Fibroblast of upper back skin (primary cell): ENCODE measurements at regions not wholly inside any gene's neighbourhood (a gene's known extent, or its start where the extent isn't known, plus 50 kb on each side); places are given as distances from the start of the nearest gene placed in this dataset.
"Not testable (repeated sequence)": the region's sequence is repeated elsewhere in the genome, so short reads cannot be mapped to it uniquely, and the experiment has no call there.

Source experiments
- DNase-seq: peaks from one replicate; pipeline ENCODE4 v3.0.0-alpha.2; 2013

GRCh38 chr4:72864898-72865297, 204.6 kb downstream of the COX18 start:
- no peak for DNase-seq

- not testable (repeated sequence) for DNase-seq
Measured at GRCh38 chr4:72864277-72864676, 205.2 kb downstream of the COX18 start.

- peak; percentile 6 for DNase-seq
Measured at GRCh38 chr4:72860766-72861165, 208.8 kb downstream of the COX18 start.

- DNase-seq, result peak; percentile 66
Measured at GRCh38 chr4:72858328-72858727, 211.2 kb downstream of the COX18 start.

GRCh38 chr4:72857787-72858186, 211.7 kb downstream of the COX18 start:
- DNase-seq, result no peak

GRCh38 chr4:72857216-72857615, 212.3 kb downstream of the COX18 start:
- no peak for DNase-seq

- no peak for DNase-seq
Measured at GRCh38 chr4:72846280-72847111, 223.0 kb downstream of the COX18 start.

- DNase-seq, result no peak
Measured at GRCh38 chr4:72843466-72843865, 226.1 kb downstream of the COX18 start.

GRCh38 chr4:72842323-72842722, 227.2 kb downstream of the COX18 start:
- peak; percentile 13 for DNase-seq

GRCh38 chr4:72840166-72840565, 229.3 kb downstream of the COX18 start:
- not testable (repeated sequence) for DNase-seq

GRCh38 chr4:72828864-72829263, 240.7 kb downstream of the COX18 start:
- no peak for DNase-seq

- no peak for DNase-seq
Measured at GRCh38 chr4:72827968-72828367, 241.5 kb downstream of the COX18 start.

- no peak for DNase-seq
Measured at GRCh38 chr4:72820107-72820506, 249.4 kb downstream of the COX18 start.

GRCh38 chr4:72817012-72817411, 248.0 kb upstream of the ADAMTS3 start:
- DNase-seq, result peak; percentile 17

GRCh38 chr4:72814241-72814640, 245.2 kb upstream of the ADAMTS3 start:
- no peak for DNase-seq

GRCh38 chr4:72809208-72809607, 240.2 kb upstream of the ADAMTS3 start:
- DNase-seq, result no peak

GRCh38 chr4:72805284-72805683, 236.3 kb upstream of the ADAMTS3 start:
- no peak for DNase-seq

- DNase-seq, result no peak
Measured at GRCh38 chr4:72797486-72797885, 228.5 kb upstream of the ADAMTS3 start.

- no peak for DNase-seq
Measured at GRCh38 chr4:72791054-72791453, 222.0 kb upstream of the ADAMTS3 start.

GRCh38 chr4:72786401-72786990, 217.5 kb upstream of the ADAMTS3 start:
- DNase-seq, result no peak

GRCh38 chr4:72779241-72779640, 210.2 kb upstream of the ADAMTS3 start:
- peak; percentile 62 for DNase-seq

GRCh38 chr4:72777436-72777835, 208.4 kb upstream of the ADAMTS3 start:
- no peak for DNase-seq

- peak; percentile 38 for DNase-seq
Measured at GRCh38 chr4:72770708-72771107, 201.7 kb upstream of the ADAMTS3 start.

- no peak for DNase-seq
Measured at GRCh38 chr4:72768364-72768763, 199.3 kb upstream of the ADAMTS3 start.
